ENCODE measurements at regions not wholly inside any gene's neighbourhood (a gene's known extent, or its start where the extent isn't known, plus 50 kb on each side); places are given as distances from the start of the nearest gene placed in this dataset.

DNA sequence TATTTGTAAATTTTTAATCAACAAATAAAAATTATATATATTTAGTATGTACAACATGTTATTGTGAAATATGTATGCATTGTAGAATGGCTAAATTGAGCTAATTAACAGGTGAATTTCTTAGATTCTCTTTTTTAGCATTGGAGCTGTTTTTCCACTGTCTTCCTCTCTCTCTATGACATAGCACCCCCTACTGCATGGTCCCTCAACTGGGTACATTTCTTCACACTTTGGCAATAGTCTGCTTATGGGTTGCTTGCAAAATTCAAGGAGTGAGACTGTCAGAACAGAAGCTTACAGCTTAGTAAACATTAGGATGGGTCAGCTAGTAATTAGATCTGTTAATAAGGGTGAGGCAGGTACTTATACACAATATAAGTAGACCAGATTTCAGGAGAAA, 658.5 kb upstream of the MGAT4C start:
- no peak for DNase-seq
- TF ChIP-seq, protein P1, sequence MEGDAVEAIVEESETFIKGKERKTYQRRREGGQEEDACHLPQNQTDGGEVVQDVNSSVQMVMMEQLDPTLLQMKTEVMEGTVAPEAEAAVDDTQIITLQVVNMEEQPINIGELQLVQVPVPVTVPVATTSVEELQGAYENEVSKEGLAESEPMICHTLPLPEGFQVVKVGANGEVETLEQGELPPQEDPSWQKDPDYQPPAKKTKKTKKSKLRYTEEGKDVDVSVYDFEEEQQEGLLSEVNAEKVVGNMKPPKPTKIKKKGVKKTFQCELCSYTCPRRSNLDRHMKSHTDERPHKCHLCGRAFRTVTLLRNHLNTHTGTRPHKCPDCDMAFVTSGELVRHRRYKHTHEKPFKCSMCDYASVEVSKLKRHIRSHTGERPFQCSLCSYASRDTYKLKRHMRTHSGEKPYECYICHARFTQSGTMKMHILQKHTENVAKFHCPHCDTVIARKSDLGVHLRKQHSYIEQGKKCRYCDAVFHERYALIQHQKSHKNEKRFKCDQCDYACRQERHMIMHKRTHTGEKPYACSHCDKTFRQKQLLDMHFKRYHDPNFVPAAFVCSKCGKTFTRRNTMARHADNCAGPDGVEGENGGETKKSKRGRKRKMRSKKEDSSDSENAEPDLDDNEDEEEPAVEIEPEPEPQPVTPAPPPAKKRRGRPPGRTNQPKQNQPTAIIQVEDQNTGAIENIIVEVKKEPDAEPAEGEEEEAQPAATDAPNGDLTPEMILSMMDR (IDR thresholded peaks at IDR 0.05) = no peak
- ATAC-seq = no peak

DNA sequence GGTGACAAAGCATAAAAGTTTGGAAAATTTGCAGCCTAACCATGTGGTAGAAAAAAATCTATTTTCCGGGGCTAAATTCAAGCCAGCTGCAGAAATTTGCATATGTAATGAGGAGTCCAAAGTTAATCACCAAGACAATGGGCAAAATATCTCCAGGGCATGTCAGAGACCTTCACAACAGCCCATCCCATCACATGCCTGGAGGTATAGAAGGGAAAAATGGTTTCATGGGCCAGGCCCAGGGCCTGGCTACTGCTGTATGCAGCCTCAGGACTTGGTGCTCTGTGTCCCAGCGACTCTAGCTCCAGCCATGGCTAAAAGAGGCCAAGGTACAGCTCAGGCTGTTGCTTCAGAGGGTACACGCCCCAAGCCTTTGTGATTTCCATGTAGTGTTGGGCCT, 655.8 kb upstream of the MGAT4C start:
- intact Hi-C loops (cut with DNase I) = no loop called here
- H3K9me3 ChIP-seq = no peaks in the 10 kb centered on the region
- ATAC-seq (no peak), DNase-seq (no peak)
- H3K27me3 ChIP-seq (ENCODE audit: low read depth) = no peaks in the 10 kb centered on the region
- no peaks in the 10 kb centered on the region for H3K4me1 ChIP-seq
- TF ChIP-seq, protein P1 (IDR thresholded peaks at IDR 0.05) = no peak
- H3K36me3 ChIP-seq = no peaks in the 10 kb centered on the region
- H3K4me3 ChIP-seq = no peak overlapping the region
- no peak overlapping the region for H3K27ac ChIP-seq

More for the DNA sequence above, 658.5 kb upstream of the MGAT4C start:
- Histone ChIP-seq H3K27me3 (ENCODE audit: low read depth) (no peaks in the 10 kb centered on the region), H3K9me3 (no peaks in the 10 kb centered on the region), H3K27ac (no peak overlapping the region), H3K4me3 (no peak overlapping the region), H3K36me3 (no peaks in the 10 kb centered on the region), H3K4me1 (no peaks in the 10 kb centered on the region)
- intact Hi-C loops (cut with DNase I) = no loop called here

DNA sequence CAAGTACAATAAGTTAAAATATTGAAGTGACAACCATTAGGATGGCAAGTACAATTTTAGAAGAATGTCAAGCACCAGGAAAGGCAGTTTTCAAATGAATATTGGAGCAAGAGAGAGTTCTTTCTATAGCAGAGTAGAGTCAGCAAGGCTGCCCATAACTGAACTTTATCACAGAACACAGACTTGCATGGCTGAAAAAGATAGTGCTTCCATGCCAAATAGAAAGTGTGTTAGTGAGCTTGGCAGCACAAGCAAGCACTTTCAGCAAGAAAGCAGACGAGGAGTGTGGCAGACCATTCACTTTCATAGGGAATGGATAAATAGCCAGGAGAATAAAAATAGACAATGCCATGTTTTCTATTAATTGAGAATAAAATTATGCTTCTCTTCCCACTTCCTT, 647.0 kb upstream of the MGAT4C start:
- Histone ChIP-seq H3K4me3 (no peak overlapping the region), H3K36me3 (no peaks in the 10 kb centered on the region), H3K9me3 (no peaks in the 10 kb centered on the region), H3K27ac (no peak overlapping the region), H3K4me1 (no peaks in the 10 kb centered on the region), H3K27me3 (ENCODE audit: low read depth) (no peaks in the 10 kb centered on the region)
- TF ChIP-seq, protein P1 (IDR thresholded peaks at IDR 0.05) = no peak
- intact Hi-C loops (cut with DNase I) = no loop called here
- DNase-seq (no peak), ATAC-seq (no peak)

DNA sequence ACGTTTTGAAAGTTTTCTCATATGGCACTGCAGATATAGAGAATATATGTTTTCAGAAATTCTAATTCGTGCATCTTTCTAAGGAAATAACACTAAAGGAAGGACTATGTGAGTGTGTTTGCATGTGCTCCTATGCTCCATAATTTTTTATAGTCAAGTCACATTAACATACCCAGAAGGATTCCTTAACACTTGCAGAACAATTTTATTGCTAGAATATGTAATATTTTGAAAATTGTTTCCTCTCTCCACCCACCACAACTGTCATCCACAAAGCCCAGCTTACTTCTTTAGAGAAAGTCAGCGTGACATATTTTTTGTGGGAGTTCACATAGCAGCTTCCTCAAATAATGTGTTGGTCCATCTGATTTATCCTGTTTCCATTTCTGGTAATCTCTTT, 604.6 kb upstream of the MGAT4C start:
- no peaks in the 10 kb centered on the region for H3K9me3 ChIP-seq
- ATAC-seq (no peak), DNase-seq (no peak)
- intact Hi-C loops (cut with DNase I) = no loop called here
- TF ChIP-seq, protein P1 (IDR thresholded peaks at IDR 0.05) = no peak
- no peaks in the 10 kb centered on the region for H3K27me3 ChIP-seq (ENCODE audit: low read depth)
- H3K4me1 ChIP-seq = no peaks in the 10 kb centered on the region
- no peaks in the 10 kb centered on the region for H3K36me3 ChIP-seq
- no peak overlapping the region for H3K4me3 ChIP-seq
- no peak overlapping the region for H3K27ac ChIP-seq

DNA sequence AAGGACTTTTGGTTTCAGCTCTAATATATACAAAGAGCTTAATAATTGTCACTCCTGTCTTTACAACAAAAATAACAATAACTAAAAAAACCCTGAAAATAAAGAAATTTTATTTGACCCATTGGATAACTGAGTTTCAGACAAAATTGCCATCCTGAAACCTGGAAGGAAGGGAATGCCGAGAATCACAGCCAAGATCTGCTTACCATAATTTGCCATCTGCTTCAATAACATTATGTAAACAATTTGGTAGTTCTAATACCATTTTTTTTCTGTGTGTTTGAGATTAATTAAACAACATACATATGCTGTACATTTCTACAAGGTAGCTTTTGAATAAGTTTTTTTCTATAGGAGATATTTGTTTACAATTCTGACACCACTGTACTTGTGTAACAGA, 596.3 kb upstream of the MGAT4C start:
- TF ChIP-seq, protein P1 (IDR thresholded peaks at IDR 0.05) = no peak
- Histone ChIP-seq H3K4me3 (no peak overlapping the region), H3K36me3 (no peaks in the 10 kb centered on the region), H3K27ac (no peak overlapping the region), H3K4me1 (no peaks in the 10 kb centered on the region), H3K9me3 (no peaks in the 10 kb centered on the region), H3K27me3 (ENCODE audit: low read depth) (no peaks in the 10 kb centered on the region)
- DNase-seq (no peak), ATAC-seq (no peak)
- intact Hi-C loops (cut with DNase I) = no loop called here

DNA sequence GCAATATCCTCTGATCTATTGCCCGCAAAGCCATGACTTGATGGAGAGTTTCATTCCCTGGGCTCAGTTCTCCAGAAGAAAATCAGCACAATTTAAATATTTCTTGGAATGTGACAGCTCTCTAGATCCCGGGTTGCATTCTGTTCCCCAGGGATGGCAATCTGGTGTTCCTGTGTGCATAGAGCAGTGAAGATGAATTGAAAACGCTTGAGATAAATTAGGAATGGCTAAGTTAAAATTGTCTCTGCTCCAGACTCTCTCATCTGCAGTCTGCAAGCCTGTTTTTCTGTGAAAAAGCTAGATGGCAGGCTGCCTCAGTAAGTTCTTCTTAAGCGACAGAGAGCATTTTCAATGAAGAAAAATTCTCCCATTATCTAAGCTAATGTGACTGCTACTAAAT, 582.5 kb upstream of the MGAT4C start:
- Histone ChIP-seq H3K27me3 (ENCODE audit: low read depth) (no peaks in the 10 kb centered on the region), H3K9me3 (no peaks in the 10 kb centered on the region), H3K27ac (no peak overlapping the region), H3K4me3 (no peak overlapping the region), H3K4me1 (no peaks in the 10 kb centered on the region), H3K36me3 (no peaks in the 10 kb centered on the region)
- TF ChIP-seq, protein P1 (IDR thresholded peaks at IDR 0.05) = no peak
- intact Hi-C loops (cut with DNase I) = no loop called here
- ATAC-seq (no peak), DNase-seq (no peak)
